Testis (tissue), 2 donors: ENCODE measurements at regions not wholly inside any gene's neighbourhood (a gene's known extent, or its start where the extent isn't known, plus 50 kb on each side); places are given as distances from the start of the nearest gene placed in this dataset.

ENCODE experiments used
- DNase-seq: peaks from one replicate; pipeline ENCODE4 v3.0.0-alpha.2; 2019
- H3K27ac ChIP-seq, 2 donors: fragments of 200-600 bp; sonication (generic); one replicate each; pipeline ENCODE4 v1.5.1; 2019
- H3K27me3 ChIP-seq: fragments of 200-600 bp; sonication (generic); one replicate; pipeline ENCODE4 v1.5.1; 2019
- H3K36me3 ChIP-seq: fragments of 200-600 bp; sonication (generic); one replicate; pipeline ENCODE4 v1.5.1; 2017; ENCODE audit warnings: low read depth; ENCODE audit errors: missing control alignments
- H3K4me1 ChIP-seq: fragments of 200-600 bp; sonication (generic); one replicate; pipeline ENCODE4 v1.5.1; 2019
- H3K4me3 ChIP-seq, 2 donors: fragments of 200-600 bp; sonication (generic); one replicate each; pipeline ENCODE4 v1.5.1; 2017 to 2019
- H3K9me3 ChIP-seq: fragments of 200-600 bp; sonication (generic); one replicate; pipeline ENCODE4 v1.5.1; 2017
- POLR2A ChIP-seq: fragments of 450-650 bp; IDR thresholded peaks from one replicate; pipeline ENCODE4 v1.6.1; 2017; ENCODE audit warnings: antibody characterized with exemption, mild to moderate bottlenecking, moderate library complexity
- WGBS, 2 donors: methylation state at CpG; one replicate each; pipeline ENCODE4 v1.1.5; 2018; 5-methylcytosine and 5-hydroxymethylcytosine counted together
- intact Hi-C: fragments of 100-400 bp; cut with DNase I; formaldehyde crosslinking; loops from one replicate; pipeline ENCODE4 v1.15.1; 2023; ENCODE audit warnings: low total_unique reads
- TF ChIP-seq, protein P1 (sequence below), 3 experiments: fragments of 450-650 bp in 2 of 3; fragments of 200-600 bp in 1 of 3; sonication (generic) in 1 of 3; IDR thresholded peaks; one replicate each; pipeline ENCODE4 v1.5.1; 2016 to 2019; ENCODE audit warnings: antibody characterized with exemption in 3 of 3, mild to moderate bottlenecking in 2 of 3, moderate library complexity in 1 of 3

DNA sequence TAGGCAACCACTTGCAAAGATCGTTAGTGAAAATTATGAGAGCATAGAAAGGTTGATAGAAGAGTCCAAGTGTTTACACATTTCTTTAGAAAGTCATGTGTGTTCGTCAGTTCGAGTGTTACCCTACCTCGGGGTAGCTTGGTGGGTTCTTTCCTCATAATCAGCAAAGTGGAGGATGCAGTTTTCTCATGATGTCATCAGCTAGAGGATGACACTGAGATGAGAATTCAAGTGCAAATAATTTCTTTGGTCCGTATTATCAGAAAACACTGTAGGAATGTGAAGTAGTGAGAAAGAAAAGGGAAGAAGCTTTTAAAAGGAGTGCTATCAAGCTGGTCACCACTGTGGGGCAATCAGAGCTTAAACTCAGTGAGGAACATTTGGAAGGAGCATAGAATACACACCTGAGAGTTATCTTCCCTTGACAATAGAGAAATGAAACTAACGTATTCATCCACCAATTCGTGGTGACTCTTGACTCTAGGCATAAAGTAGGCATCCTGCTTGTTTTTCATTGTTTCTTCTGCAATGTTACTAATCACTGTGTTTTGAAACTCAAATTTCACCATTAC, 1340.9 kb upstream of the TMEM132C start:
- TF ChIP-seq, protein P1, sequence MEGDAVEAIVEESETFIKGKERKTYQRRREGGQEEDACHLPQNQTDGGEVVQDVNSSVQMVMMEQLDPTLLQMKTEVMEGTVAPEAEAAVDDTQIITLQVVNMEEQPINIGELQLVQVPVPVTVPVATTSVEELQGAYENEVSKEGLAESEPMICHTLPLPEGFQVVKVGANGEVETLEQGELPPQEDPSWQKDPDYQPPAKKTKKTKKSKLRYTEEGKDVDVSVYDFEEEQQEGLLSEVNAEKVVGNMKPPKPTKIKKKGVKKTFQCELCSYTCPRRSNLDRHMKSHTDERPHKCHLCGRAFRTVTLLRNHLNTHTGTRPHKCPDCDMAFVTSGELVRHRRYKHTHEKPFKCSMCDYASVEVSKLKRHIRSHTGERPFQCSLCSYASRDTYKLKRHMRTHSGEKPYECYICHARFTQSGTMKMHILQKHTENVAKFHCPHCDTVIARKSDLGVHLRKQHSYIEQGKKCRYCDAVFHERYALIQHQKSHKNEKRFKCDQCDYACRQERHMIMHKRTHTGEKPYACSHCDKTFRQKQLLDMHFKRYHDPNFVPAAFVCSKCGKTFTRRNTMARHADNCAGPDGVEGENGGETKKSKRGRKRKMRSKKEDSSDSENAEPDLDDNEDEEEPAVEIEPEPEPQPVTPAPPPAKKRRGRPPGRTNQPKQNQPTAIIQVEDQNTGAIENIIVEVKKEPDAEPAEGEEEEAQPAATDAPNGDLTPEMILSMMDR (IDR thresholded peaks at IDR 0.05): no peak
- TF ChIP-seq POLR2A: no peak
- H3K27ac ChIP-seq: no peak overlapping the region
- H3K36me3 ChIP-seq: no peaks in the 10 kb centered on the region
- DNase-seq: peak; percentile 27
- no peak overlapping the region for H3K4me3 ChIP-seq
- no peaks in the 10 kb centered on the region for H3K4me1 ChIP-seq
- 64 to 66% methylated on average over 7 of the region's 7 CpGs for WGBS, 2 donors
- intact Hi-C loops: no loop called here
- H3K9me3 ChIP-seq: no peaks in the 10 kb centered on the region
- H3K27me3 ChIP-seq: no peaks in the 10 kb centered on the region

DNA sequence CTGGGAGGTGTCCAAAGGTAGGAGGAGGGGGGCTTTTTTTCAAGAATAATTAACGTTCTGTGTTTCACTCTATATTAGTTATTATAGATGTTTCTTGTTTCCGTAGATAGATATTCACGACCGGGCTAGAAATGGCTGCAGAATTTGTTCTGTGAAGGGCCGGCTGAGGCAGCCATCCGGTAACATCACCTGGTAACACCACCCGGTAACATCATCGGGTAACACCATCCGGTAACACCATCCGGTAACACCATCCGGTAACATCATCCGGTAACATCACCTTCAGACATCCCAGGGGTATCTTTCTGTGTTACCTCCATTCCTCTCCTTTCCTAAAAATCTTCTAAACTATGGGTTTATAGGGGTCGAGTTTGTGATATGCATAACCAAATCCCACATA, 1336.7 kb upstream of the TMEM132C start:
- H3K36me3 ChIP-seq: no peaks in the 10 kb centered on the region
- no peaks in the 10 kb centered on the region for H3K27me3 ChIP-seq
- no peaks in the 10 kb centered on the region for H3K4me1 ChIP-seq
- intact Hi-C loops: no loop called here
- DNase-seq: peak; percentile 33
- H3K4me3 ChIP-seq: no peak overlapping the region
- TF ChIP-seq POLR2A: no peak
- TF ChIP-seq, protein P1 (IDR thresholded peaks at IDR 0.05): no peak
- no peak overlapping the region for H3K27ac ChIP-seq
- 46 to 78% methylated on average over 13 of the region's 13 CpGs for WGBS, 2 donors
- no peaks in the 10 kb centered on the region for H3K9me3 ChIP-seq

DNA sequence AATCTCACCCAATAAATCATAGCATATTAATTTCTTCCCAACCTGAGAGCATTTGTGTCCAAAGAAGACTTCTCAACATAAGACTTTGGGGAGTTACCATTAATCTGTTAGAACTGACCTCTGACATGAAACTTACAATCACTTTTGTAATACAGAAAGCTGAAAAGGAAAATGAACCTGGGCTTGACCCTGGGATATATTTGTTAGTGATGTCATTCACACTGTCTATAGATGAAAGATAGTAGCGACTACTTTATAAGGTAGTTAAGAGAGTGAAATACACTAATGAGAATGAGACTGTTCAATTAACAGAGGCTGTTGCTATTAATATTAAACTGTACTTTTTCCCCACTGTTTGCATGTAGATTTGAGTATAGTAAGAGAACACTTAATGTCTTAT, 1334.8 kb upstream of the TMEM132C start:
- no peak overlapping the region for H3K4me3 ChIP-seq
- no peaks in the 10 kb centered on the region for H3K36me3 ChIP-seq
- intact Hi-C loops: no loop called here
- 70 to 83% methylated on average over 1 of the region's 1 CpG for WGBS, 2 donors
- no peaks in the 10 kb centered on the region for H3K9me3 ChIP-seq
- no peak for DNase-seq
- no peaks in the 10 kb centered on the region for H3K27me3 ChIP-seq
- no peak overlapping the region for H3K27ac ChIP-seq
- no peaks in the 10 kb centered on the region for H3K4me1 ChIP-seq
- no peak for TF ChIP-seq POLR2A
- TF ChIP-seq, protein P1 (IDR thresholded peaks at IDR 0.05): no peak

DNA sequence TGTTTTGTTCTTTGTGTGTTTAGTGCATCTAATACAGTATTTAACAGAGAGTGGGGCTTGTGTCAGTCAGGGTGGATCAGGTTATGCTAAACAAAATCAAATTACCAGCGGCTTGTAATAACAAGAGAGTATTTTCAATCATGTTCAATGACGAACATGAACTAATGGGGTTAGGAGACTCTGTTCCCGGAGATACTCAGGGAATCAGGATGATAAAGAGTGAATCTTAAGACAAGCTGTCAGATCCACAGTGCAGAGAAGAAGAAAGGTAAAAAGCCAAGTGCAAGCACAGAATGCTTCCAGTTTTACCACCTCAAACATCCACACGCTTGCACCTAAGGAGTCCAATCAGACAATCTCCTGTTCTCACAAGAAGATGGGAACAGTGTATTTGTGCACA, 1331.5 kb upstream of the TMEM132C start:
- Histone ChIP-seq H3K4me1 (no peaks in the 10 kb centered on the region), H3K36me3 (no peaks in the 10 kb centered on the region), H3K27ac (no peak overlapping the region), H3K4me3 (no peak overlapping the region), H3K9me3 (no peaks in the 10 kb centered on the region), H3K27me3 (no peaks in the 10 kb centered on the region)
- intact Hi-C loops: no loop called here
- no peak for TF ChIP-seq POLR2A
- TF ChIP-seq, protein P1 (IDR thresholded peaks at IDR 0.05): no peak
- no peak for DNase-seq
- 82 to 84% methylated on average over 4 of the region's 4 CpGs for WGBS, 2 donors

DNA sequence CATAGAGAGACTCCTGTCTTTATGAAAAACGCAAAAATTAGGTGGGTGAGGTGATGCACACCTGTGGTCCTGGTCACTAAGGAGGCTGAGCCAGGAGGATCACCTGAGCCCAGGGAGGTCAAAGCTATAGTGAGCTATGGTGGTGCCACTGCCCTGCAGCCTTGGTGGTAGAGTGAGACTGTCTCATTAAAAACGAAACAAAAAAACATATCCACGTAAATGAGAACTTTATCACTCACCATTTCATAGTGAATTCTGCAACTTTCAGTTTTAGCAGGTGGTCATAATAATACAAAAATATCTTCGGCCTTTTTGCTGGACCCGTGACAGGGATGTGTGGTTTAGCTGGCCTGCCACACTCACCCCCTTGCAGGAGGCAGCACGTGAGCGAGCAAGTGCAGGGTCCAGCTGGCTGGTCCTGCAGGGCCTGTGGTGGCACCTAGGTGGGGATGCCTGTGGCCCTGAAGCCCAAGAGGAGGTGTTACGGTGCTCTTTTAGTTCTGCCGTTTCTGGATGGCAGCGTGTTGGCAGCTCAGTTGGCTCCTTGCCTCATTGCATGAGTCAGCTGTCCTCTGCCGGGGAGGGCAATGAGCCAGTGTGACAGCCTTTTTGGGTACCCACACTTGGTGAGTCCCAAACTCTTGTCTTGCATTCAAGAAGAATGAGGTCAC, 1330.7 kb upstream of the TMEM132C start:
- no peaks in the 10 kb centered on the region for H3K27me3 ChIP-seq
- H3K36me3 ChIP-seq: no peaks in the 10 kb centered on the region
- H3K4me1 ChIP-seq: no peaks in the 10 kb centered on the region
- no peak overlapping the region for H3K27ac ChIP-seq
- DNase-seq: peak; percentile 51
- no peak overlapping the region for H3K4me3 ChIP-seq
- 59 to 70% methylated on average over 10 to 11 of the region's 11 CpGs for WGBS, 2 donors
- H3K9me3 ChIP-seq: no peaks in the 10 kb centered on the region
- TF ChIP-seq, protein P1 (IDR thresholded peaks at IDR 0.05): no peak
- no peak for TF ChIP-seq POLR2A
- intact Hi-C loops: no loop called here
